WTC11 (cell line): ENCODE measurements at regions not wholly inside any gene's neighbourhood (a gene's known extent, or its start where the extent isn't known, plus 50 kb on each side); places are given as distances from the start of the nearest gene placed in this dataset.

Source experiments
- ATAC-seq: fragments of 200-7000 bp; cut with Tn5 transposase; 2 replicates; pipeline ENCODE4 v1.10.0; 2021; ENCODE audit warnings: mild to moderate bottlenecking, moderate library complexity
- CTCF ChIA-PET: fragments of 300-600 bp; sonication (Branson Sonifier 250); formaldehyde crosslinking; loops from one replicate; lab custom pipeline; 2021; ENCODE audit warnings: antibody characterized with exemption; lab: Charles Lee
- POLR2A ChIA-PET: fragments of 350-600 bp; sonication (Branson Sonifier 250); formaldehyde crosslinking; loops from one replicate; lab custom pipeline; 2021; ENCODE audit warnings: antibody characterized with exemption; lab: Charles Lee
- DNase-seq: peaks from one replicate; pipeline ENCODE4 v3.0.0; 2021; ENCODE audit warnings: low spot score
- H3K27ac Mint-ChIP-seq: 2 replicates; pipeline ENCODE4 v1.8.0; 2021; ENCODE audit warnings: mixed read lengths
- H3K27me3 Mint-ChIP-seq: 2 replicates; pipeline ENCODE4 v1.8.0; 2021; ENCODE audit warnings: low read depth, mild to moderate bottlenecking, moderate library complexity, mixed read lengths
- H3K36me3 Mint-ChIP-seq: 2 replicates; pipeline ENCODE4 v1.8.0; 2021; ENCODE audit warnings: mixed read lengths
- H3K4me1 Mint-ChIP-seq: 2 replicates; pipeline ENCODE4 v1.8.0; 2022; ENCODE audit warnings: mixed read lengths
- H3K4me3 Mint-ChIP-seq: 2 replicates; pipeline ENCODE4 v1.8.0; 2021; ENCODE audit warnings: mild to moderate bottlenecking, moderate library complexity, mixed read lengths
- H3K9me3 Mint-ChIP-seq: 2 replicates; pipeline ENCODE4 v1.8.0; 2021; ENCODE audit warnings: mixed read lengths
- ATF1 ChIP-seq: sonication (generic); formaldehyde crosslinking; IDR thresholded peaks from 2 replicates; pipeline ENCODE4 v1.8.1; 2023; ENCODE audit warnings: mild to moderate bottlenecking, moderate library complexity, missing genetic modification reagents
- CREB1 ChIP-seq: sonication (generic); formaldehyde crosslinking; IDR thresholded peaks from 2 replicates; pipeline ENCODE4 v1.8.0; 2023; ENCODE audit warnings: mild to moderate bottlenecking, missing genetic modification reagents
- E2F4 ChIP-seq: sonication (generic); formaldehyde crosslinking; IDR thresholded peaks from 2 replicates; pipeline ENCODE4 v1.8.1; 2022; ENCODE audit warnings: low read depth, mild to moderate bottlenecking, moderate library complexity, missing genetic modification reagents, borderline replicate concordance
- ESRRA ChIP-seq: sonication (generic); formaldehyde crosslinking; IDR thresholded peaks from 2 replicates; pipeline ENCODE4 v1.8.1; 2022; ENCODE audit warnings: mild to moderate bottlenecking, missing genetic modification reagents, borderline replicate concordance
- ETV6 ChIP-seq: sonication (generic); formaldehyde crosslinking; IDR thresholded peaks from 2 replicates; pipeline ENCODE4 v1.8.1; 2022; ENCODE audit warnings: mild to moderate bottlenecking, missing genetic modification reagents
- FOXK1 ChIP-seq: sonication (generic); formaldehyde crosslinking; IDR thresholded peaks from 2 replicates; pipeline ENCODE4 v1.8.0; 2022; ENCODE audit warnings: mild to moderate bottlenecking, moderate library complexity, missing genetic modification reagents
- HMGA2 ChIP-seq: fragments of 250-450 bp; sonication (Bioruptor Pico); IDR thresholded peaks from 2 replicates; pipeline ENCODE4 v1.4.0; 2021; ENCODE audit warnings: mild to moderate bottlenecking, moderate library complexity
- IRF1 ChIP-seq: sonication (generic); formaldehyde crosslinking; IDR thresholded peaks from 2 replicates; pipeline ENCODE4 v1.8.0; 2023; ENCODE audit warnings: missing genetic modification reagents
- MAX ChIP-seq: sonication (generic); formaldehyde crosslinking; IDR thresholded peaks from 2 replicates; pipeline ENCODE4 v1.8.0; 2022; ENCODE audit warnings: mild to moderate bottlenecking, missing genetic modification reagents
- NR2C2 ChIP-seq: sonication (generic); formaldehyde crosslinking; IDR thresholded peaks from 2 replicates; pipeline ENCODE4 v1.8.0; 2022; ENCODE audit warnings: mild to moderate bottlenecking, missing genetic modification reagents
- OVOL2 ChIP-seq: fragments of 250-450 bp; sonication (Bioruptor Pico); IDR thresholded peaks from 2 replicates; pipeline ENCODE4 v1.9.0; 2021; ENCODE audit warnings: mild to moderate bottlenecking, borderline replicate concordance
- STAT6 ChIP-seq: sonication (generic); formaldehyde crosslinking; conservative IDR thresholded peaks from 2 replicates; pipeline ENCODE4 v1.8.1; 2023; ENCODE audit warnings: mild to moderate bottlenecking, low read depth, missing genetic modification reagents, moderate library complexity
- TEAD1 ChIP-seq: sonication (generic); formaldehyde crosslinking; IDR thresholded peaks from 2 replicates; pipeline ENCODE4 v1.8.0; 2022; ENCODE audit warnings: mild to moderate bottlenecking, missing genetic modification reagents
- USF1 ChIP-seq: sonication (generic); formaldehyde crosslinking; IDR thresholded peaks from 2 replicates; pipeline ENCODE4 v1.8.0; 2022; ENCODE audit warnings: mild to moderate bottlenecking, missing genetic modification reagents
- ZNF396 ChIP-seq: fragments of 250-450 bp; sonication (Bioruptor Pico); IDR thresholded peaks from 2 replicates; pipeline ENCODE4 v1.8.0; 2021; ENCODE audit warnings: mild to moderate bottlenecking, moderate library complexity, borderline replicate concordance
- ZNF416 ChIP-seq: fragments of 250-450 bp; sonication (Bioruptor Pico); IDR thresholded peaks from 2 replicates; pipeline ENCODE4 v1.9.0; 2021; ENCODE audit warnings: mild to moderate bottlenecking, inconsistent platforms
- ZNF425 ChIP-seq: fragments of 250-450 bp; sonication (Bioruptor Pico); conservative IDR thresholded peaks from 2 replicates; pipeline ENCODE4 v1.9.0; 2021; ENCODE audit warnings: mild to moderate bottlenecking
- ZSCAN18 ChIP-seq: fragments of 250-450 bp; sonication (Bioruptor Pico); IDR thresholded peaks from 2 replicates; pipeline ENCODE4 v2.1.2; 2022; ENCODE audit warnings: mild to moderate bottlenecking, moderate library complexity

- no peak for DNase-seq
- ATAC-seq: no peak
- Mint-ChIP-seq H3K4me3 (no peak overlapping the region), H3K27me3 (no peaks in the 10 kb centered on the region), H3K9me3 (peaks cover 10% of the 10 kb centered on the region), H3K4me1 (peaks cover 4% of the 10 kb centered on the region), H3K27ac (no peak overlapping the region), H3K36me3 (no peaks in the 10 kb centered on the region)
- POLR2A ChIA-PET: no interaction called here
- TF ChIP-seq CREB1 (CRISPR knock-in tag) (no peak), ZSCAN18 (CRISPR knock-in tag) (no peak), ZNF425 (CRISPR knock-in tag) (no peak), ESRRA (CRISPR knock-in tag) (no peak), ATF1 (CRISPR knock-in tag) (no peak), USF1 (CRISPR knock-in tag) (no peak)
- CTCF ChIA-PET: no interaction called here
Measured at GRCh38 chr11:22084056-22084455, 108.8 kb upstream of the ANO5 start.

- no peak for TF ChIP-seq NR2C2 (CRISPR knock-in tag)
- TF ChIP-seq ZNF396 (CRISPR knock-in tag): no peak
- TF ChIP-seq ETV6 (CRISPR knock-in tag): no peak
- no peak for TF ChIP-seq IRF1 (CRISPR knock-in tag)
- TF ChIP-seq STAT6 (CRISPR knock-in tag): no peak
- TF ChIP-seq ATF1 (CRISPR knock-in tag): no peak
- TF ChIP-seq E2F4 (CRISPR knock-in tag): no peak
- no peak for TF ChIP-seq ZSCAN18 (CRISPR knock-in tag)
- no peak for TF ChIP-seq HMGA2
- TF ChIP-seq CREB1 (CRISPR knock-in tag): no peak
- no peak for TF ChIP-seq MAX (CRISPR knock-in tag)
- no peak for TF ChIP-seq ZNF416 (CRISPR knock-in tag)
- no peak for TF ChIP-seq TEAD1 (CRISPR knock-in tag)
- no peak for TF ChIP-seq FOXK1 (CRISPR knock-in tag)
- TF ChIP-seq OVOL2: no peak
- CTCF ChIA-PET: no interaction called here
- H3K4me3 Mint-ChIP-seq: no peak overlapping the region
- H3K27me3 Mint-ChIP-seq: no peaks in the 10 kb centered on the region
- POLR2A ChIA-PET: no interaction called here
- no peak for DNase-seq
- peaks cover 4% of the 10 kb centered on the region for H3K4me1 Mint-ChIP-seq
- no peaks in the 10 kb centered on the region for H3K36me3 Mint-ChIP-seq
- ATAC-seq: no peak
- peaks cover 10% of the 10 kb centered on the region for H3K9me3 Mint-ChIP-seq
- no peak overlapping the region for H3K27ac Mint-ChIP-seq
Measured at GRCh38 chr11:22084564-22084963, 108.3 kb upstream of the ANO5 start.
